Globus pallidus (tissue), 1 donor: ENCODE measurements at regions not wholly inside any gene's neighbourhood (a gene's known extent, or its start where the extent isn't known, plus 50 kb on each side); places are given as distances from the start of the nearest gene placed in this dataset.

Experiments
- DNase-seq: peaks from one replicate; pipeline ENCODE4 v3.0.0-alpha.2; 2015; ENCODE audit warnings: low spot score

DNA sequence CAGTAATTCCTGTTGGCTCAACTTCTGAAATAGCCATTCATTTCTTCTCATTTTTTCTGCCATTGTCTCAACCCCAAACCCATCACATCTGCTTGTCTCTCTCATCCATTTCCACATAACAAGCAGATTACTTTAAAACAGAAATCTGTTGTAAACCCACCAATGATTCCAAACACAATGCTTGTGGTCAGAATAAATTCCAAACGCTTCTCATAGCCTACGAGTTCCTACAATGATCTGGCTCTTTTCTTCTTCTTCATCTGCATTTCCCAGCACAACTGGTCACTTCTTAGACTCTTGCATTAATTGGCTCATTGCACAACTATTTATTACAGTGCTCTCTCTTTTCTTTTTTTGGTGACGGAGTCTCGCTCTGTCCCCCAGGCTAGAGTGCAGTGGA lies 364.1 kb downstream of the GATA3 start:
- DNase-seq: no peak

DNA sequence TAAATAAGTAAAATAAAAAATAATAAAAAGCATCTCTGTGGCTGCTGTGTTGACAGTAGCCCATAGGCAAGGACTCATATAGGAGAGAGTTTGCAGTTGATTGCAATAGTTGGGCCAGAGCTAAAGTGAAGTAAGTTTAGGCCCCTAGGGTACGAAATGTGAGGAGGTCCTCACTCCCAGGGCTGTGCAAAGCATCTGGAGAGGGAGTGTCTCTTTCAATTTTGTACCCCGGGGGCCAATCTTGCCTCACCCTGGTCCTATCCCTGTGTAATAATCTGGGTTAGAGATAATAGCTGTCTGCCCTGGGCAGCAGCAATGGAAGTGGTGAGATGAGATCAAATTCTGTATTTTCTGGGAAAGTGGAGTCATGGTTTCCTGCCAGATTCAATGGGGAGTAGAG lies 365.7 kb downstream of the GATA3 start:
- DNase-seq: no peak

GRCh38 chr10:8424555-8425211 lies 370.2 kb downstream of the GATA3 start:
- DNase-seq: no peak

- no peak for DNase-seq
Measured at GRCh38 chr10:8428654-8429053, 374.2 kb downstream of the GATA3 start.

DNA sequence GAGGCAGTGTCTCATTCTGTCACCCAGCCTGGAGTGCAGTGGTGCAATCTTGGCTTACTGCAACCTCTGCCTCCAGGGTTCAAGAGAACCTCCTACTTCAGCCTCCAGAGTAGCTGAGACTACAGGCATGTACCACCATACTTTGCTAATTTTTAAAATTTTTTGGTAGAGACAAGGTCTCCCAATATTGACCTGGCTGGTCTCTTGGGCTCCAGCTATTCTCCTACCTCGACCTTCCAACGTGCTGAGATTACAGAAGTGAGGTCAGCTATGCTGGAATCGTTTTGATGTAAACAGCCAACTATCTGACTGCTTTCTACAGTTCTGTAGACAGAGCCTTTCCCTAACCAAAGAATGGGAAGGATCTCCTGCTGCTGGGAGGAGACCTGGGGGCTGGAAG lies 375.8 kb downstream of the GATA3 start:
- no peak for DNase-seq

DNA sequence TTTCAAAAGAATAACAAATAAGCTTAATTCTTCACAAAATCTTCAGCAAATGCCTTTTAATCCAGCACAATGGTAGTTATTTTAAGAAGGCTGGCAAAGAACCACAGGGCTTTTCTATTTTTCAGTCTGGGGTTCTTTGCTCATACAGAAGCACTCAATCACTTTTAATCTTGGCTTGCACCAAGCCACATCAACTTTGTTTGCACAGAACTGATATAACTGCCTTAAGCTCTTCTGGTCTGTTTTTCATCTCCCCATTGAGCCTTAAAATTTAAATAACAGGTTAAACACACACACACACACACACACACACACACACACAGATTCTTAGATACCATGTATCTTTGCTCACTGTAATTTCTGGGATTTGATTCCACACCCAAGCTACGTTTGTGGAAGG lies 377.0 kb downstream of the GATA3 start:
- DNase-seq: no peak

DNA sequence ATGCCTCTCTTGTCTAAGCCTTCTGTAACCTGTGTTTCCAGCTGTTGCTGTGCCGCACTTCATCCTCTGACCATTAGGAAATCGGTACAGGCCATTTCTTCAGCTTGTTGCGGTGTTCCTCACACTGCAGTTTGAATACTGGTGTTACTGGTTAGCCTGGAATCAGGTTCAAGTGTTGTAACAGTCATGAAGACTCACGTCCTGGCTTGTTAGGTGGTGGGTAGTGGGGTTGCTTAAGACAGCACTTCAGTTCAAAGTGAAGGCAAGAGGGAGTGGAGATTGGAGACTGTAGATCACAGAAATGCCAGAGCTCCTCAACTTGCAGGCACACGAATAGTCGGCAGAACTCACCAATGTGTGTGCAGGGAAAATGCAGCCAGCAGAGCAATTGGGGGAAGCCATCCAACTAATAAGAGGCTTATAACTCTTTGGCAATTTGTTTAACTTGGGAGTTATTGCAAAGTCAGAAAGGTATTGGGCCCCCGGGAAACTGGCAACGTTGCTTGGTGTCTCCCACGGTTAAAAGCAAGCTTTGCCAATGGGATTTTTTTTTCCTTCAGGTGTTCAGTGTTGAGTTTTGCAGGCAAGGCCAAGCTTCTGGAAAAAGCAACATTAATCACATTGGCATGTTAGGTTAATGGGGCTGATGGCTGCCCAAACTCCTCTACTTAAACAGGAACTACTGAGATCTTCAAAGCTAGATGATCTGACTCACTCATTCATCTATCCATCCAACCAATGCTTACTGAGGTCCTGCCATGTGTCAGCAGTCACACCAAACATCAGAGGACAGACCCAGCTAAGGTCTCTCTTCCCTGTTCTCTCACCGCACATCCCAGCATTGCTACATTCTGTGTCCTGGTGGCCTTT lies 380.9 kb downstream of the GATA3 start:
- DNase-seq: no peak

DNA sequence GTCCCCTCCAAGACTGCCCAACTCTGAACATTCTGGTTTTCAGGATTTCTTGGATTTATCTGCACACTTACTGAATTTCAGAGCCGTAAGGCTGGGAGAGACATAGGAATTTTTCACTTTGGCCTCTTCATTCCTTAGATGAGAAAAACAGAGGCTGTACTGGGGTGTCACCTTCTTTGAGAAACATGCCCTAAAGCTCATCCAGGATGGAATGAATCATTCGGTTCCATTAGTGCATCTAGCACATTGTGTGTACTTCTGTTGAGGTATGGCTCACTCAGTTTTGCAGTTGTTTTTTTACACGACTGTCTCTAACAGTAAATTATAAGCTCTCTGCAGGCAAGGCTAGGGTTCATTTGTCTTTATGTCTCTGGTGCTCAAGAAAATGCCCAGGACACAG lies 383.4 kb downstream of the GATA3 start:
- DNase-seq: no peak

DNA sequence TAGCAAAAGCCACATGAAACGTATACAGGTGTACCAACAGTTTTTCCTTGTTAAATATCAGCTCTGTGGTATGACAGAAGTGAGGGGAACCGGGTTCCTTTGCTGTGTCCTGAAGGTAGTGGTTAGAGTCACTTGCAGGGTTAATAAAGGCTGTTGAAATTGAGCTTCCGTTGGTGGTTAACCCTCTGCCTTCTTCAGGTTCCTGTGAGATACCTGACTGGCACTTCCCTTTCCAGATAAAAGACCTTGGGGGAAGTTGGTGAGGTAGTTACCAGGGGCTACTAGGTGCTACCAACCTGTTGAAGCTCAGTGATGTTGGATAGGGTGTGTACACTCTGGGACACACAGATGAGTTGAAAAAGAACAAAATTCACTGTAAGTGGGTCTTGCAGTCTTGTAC lies 384.1 kb downstream of the GATA3 start:
- DNase-seq: no peak

GRCh38 chr10:8439040-8439439 lies 384.6 kb downstream of the GATA3 start:
- DNase-seq: no peak

GRCh38 chr10:8444630-8445029 lies 390.1 kb downstream of the GATA3 start:
- DNase-seq: no peak

- DNase-seq: no peak
Measured at GRCh38 chr10:8445353-8445752, 390.9 kb downstream of the GATA3 start.

DNA sequence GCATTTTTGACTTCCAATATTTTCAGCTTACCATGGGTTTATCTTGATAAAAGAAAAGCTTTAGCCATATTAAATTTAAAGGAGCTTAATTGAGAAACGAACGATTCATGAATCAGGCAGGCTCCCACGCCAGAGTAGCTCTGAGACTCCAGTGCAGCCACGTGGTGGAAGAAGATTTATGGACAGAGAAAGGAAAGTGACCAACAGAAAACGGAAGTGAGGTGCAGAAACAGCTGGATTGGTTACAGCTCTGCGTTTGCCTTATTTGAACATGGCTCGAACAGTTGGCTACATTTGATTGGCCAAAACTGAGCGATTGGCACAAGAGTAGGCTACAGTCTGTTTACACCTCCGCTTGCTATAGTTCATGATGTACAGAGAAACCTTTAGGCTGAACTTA lies 395.4 kb downstream of the GATA3 start:
- DNase-seq: no peak

- no peak for DNase-seq
Measured at GRCh38 chr10:8453587-8453986, 399.1 kb downstream of the GATA3 start.

DNA sequence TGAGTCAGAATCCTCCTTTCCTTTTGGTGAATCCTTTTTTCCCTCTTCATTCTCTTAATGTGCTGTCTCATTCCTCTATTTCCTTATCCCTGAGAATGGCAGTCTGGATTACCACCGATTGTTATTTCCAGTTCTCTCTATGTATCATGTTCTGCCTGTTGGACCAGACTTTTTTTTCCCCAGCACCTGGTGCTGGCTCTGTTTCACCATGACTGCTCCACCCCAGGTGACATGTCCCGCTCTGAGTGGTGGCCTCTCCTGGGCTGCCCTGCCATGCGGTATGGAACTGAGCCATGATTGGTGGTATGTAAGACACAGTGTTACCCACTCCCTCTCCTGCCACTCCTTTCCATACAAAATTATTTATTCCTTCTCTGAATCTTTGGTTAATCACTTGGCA lies 399.9 kb downstream of the GATA3 start:
- no peak for DNase-seq

GRCh38 chr10:8455181-8455580 lies 400.7 kb downstream of the GATA3 start:
- no peak for DNase-seq

- DNase-seq: no peak
Measured at GRCh38 chr10:8456386-8456785, 401.9 kb downstream of the GATA3 start.

DNA sequence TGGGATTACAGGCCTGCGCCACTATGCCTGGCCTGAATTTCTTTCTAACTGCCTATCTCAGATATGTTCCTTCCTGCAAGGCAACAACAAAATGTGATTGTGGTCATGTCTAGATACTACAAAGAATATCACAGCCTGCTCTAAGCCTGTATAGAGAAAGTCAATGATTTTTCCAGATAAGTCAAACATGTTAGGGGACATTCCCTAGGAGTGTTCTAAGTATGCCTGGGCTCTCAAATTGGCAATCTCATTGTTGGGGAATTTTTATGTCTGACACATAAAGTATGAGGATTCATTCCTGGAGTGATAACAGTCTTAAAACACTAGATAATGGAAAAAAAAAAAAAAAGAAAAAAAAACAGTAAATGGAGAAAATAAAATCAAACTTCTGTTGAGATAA lies 406.1 kb downstream of the GATA3 start:
- no peak for DNase-seq

DNA sequence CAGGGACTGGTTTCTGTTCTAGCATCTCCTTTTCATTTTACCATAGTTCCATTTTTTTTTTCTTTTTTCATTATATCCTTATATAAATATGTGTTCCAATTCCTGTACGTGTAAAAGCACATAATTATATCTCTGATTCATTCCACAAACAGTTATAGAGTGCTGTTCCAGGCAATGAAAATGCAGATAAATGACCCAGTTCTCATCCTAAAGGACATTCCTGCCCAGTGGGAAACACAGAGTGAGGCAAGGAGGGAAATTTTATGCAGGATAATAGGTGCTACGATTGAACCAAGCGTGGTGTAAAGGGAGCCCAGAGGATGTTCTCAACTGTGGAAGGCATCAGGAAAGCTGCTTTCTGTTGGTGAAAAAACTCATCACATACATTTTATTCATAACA lies 408.1 kb downstream of the GATA3 start:
- no peak for DNase-seq

DNA sequence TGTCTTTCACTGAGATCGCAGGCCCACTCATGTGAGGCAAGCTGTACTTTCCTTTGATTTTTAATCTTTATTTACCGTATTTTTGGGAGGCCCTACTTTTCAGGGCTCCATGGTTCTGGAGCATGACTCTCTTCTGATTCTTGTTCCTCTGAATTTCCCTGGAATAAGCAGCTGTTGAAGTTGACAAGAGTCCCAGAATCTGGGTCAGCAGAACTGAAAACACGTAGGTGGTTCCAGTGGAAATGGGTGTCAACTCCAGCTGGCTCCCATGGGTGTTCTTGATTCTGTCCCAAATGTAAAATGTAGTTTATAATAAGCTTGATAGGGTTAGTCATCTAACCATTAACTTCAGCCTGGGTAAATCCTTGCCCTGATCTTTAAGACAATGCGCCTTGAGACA lies 409.4 kb downstream of the GATA3 start:
- DNase-seq: no peak

- DNase-seq: no peak
Measured at GRCh38 chr10:8468477-8468876, 414.0 kb downstream of the GATA3 start.

- DNase-seq: no peak
Measured at GRCh38 chr10:8473205-8473604, 418.7 kb downstream of the GATA3 start.

DNA sequence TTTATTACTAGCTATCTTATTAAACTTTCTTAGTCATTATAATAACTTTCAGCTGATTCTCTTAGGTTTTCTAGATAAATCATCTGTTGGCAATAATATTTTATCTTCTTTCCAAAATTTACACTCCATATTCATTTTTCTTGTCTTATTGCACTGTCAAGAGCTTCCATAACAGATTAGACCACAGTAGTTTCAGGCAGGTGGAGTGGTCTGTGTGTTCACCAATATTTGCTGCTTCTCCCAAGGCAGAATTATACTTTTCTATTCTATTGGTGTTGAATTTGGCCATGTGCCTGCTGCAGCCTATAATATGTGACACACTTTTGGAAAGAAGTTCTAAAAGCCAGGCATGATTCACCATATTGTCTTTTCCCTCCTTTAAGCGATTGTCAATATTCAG lies 422.8 kb downstream of the GATA3 start:
- no peak for DNase-seq
